GM21717 (cell line): ENCODE measurements at regions not wholly inside any gene's neighbourhood (a gene's known extent, or its start where the extent isn't known, plus 50 kb on each side); places are given as distances from the start of the nearest gene placed in this dataset.

Source experiments
- ATAC-seq: cut with Tn5 transposase; IDR thresholded peaks from one replicate; pipeline ENCODE4 v1.9.1; 2021; ENCODE audit warnings: mild to moderate bottlenecking, moderate library complexity; ENCODE audit not compliant: unreplicated experiment

DNA sequence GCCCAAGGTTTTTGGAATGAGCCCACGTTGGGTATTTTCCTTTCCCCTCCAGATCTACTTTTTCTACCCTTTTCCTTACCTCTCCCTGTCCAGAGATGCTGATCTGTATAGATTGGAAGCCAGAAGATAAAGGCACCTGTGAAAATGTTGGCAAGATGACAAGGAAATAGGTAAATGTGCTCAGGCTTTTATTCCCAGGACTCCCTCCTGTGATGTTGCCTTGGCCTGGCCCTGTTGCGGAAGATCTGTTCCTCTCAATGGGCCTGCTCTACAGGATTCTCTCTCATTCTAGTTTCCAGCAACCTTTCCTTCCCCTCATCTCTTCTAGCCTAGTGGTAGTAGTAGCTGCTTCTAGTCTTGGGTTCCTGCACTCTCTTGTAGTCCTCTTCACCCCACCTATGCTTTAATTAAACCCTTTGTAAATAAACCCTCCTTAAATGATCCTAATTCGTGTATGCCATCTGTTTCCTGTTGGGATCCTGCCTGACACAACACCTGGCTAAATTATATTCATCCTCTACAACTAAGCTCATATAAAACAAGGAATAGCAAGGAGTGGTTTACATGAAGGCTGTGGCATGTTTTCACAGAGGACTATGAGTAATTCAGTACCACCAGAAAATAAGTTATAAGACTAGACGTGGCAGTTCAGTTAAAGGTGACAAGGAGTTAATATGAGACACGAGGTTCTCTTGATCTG, 95.7 kb upstream of the MAOA start:
- no peak for ATAC-seq

DNA sequence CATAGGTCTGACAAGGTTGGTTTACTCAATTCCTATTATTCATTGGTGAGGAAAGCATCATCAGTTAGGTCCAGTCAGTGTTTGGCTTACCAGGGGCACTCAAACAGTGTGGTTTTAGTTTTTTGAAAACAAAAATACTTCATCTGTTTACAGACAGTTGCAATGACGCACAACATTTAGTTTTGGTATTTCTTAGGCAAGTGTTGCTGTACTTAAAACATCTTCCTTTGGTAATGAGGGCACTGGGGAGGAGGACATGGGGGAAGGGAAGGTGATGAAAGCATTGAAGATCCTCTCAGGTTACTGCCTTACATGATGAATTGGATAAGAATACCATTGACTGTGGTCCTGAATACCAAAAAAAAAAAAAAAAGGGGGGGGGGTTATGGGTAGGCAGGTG, 93.7 kb upstream of the MAOA start:
- ATAC-seq = no peak

DNA sequence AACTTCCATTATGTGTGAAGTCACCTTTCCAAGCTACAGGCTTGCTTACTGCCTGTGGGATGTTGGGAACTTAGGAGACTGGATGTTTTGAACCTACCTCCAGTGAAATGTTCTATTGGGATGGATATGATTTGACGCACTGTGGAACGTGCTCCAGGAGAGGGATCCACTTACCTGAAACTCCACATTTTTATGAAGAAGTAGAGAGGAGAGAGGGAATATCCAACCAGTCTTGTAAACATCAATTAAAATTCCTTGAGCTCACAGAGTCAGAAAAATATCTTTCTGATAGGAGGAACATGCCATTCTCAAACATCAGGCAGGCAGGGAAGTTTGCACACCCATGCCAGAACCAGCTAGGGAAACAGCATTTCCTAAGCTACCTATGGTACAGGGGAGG, 91.1 kb upstream of the MAOA start:
- no peak for ATAC-seq

DNA sequence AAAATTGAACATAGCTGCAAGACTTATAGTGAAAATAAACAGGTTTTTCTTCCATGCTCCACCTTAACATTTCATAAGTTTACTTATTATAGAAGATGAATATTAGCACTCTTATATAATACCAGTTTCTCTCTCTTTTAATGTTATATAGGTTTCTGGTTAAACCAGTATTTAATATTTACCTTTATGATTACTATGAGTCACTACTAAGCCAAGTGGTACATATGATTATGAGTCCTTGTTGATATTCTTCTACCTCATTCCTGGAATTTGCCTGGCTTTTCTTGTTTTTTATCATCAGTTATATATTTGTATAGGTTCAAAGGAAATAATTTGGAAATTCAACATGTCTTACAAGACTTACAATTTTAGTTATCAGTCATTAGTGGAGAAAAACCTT, 89.9 kb upstream of the MAOA start:
- ATAC-seq = no peak

DNA sequence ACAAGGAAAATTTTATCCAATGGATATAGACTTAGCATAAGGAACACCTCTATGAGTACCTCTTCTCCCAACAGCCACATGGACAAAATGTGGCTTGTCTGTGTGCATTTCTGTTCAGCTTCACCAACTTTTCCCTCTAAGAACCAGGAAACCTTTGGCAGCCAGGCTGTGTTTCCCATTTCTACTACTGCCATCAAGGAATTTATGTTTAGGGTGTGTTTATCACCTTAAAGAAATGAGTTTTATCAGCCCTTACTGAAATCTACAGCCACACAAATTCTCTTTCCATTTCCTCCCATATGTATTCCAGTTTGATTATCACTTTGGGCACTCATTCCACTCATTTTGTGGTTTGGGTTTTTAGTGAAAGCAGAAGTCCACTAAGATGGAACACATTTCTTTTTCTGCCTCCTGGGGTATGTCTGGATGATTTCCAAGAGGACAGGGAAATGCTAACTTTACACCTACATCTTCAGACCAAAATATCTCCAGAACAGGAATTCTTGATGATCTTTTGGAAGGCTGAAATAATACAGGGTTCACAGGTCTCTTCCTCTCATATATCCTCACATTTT, 82.6 kb upstream of the MAOA start:
- no peak for ATAC-seq

DNA sequence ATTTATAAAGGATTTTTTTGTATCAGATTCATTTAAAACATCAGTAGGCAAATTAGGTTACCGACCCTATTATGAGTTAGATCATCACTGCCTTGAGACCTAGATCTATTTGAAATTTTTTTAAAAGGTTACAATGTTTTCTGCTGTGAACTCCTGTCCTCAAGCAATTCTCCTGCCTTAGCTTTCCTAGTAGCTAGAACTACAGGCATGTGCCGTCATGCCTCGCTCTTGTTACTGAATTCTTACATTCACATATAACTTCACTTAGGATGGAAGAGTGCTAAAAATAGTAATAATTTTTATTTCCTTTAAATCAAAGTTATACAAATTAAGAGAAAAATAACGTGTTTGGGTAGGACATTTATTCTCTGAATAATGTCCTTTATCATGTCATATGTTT, 75.5 kb upstream of the MAOA start:
- no peak for ATAC-seq

DNA sequence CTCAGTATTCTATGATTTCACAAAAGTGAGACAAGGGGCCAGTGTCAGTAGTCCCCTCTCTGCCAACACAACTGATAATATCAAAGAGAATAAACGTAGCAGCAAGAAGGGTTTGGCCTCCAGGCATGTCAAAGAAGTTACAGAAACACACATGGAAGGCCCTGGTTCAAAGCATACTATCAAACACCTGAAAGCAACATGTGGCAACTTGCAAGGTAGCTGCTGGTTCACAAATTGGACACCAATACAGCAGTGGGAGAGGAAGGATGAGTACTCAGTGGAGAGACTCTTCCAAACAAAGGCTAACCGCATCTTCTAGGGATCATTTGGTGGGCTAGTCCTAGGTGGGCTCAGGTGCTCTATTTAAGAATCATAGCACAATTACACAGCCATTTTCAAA, 74.9 kb upstream of the MAOA start:
- ATAC-seq = no peak

DNA sequence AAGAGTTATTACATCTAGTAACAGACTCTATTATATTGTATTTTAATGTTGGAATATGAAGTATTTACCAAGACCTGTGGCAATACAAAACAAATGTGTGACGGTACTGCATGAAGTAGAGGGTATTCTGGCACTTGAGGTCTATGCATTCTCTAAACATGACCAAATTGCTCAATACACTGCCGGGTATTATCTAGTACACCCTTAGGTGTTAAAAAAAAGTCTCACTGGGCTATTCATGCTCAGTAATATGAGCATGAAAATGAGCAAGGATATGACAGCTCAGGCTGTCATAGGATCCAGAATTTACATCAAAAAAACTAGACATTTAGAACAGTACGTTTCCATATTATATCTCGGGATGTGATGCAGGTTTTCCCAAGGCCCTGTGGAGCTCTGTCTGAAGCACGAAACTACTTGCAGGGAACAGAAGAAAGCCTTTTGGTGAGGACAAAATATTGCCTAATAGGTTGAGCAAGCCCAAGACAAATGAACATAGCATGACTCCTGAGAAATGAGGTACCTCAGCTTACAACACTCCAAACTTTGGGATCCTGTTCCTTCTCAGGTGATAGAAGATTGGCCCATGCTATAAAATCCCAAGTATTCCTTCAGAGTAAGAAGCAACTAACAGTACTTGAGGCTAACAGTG, 74.1 kb upstream of the MAOA start:
- no peak for ATAC-seq

DNA sequence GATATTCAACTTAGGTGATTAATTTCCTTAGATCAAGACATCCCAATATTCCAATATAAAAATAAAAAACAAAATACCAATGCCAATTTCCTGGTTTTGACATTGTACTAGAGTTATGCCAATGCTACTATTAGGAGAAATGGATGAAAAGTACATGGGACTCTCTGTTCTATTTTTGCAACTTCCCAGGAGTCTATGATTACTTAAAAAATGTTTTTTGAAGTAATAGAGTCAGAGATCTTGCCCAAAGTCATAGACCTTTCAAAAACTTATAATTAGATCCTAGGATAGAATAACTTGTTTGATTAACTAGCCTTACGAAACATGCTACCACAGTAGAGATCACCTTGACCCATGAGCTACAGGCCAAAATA, 73.6 kb upstream of the MAOA start:
- ATAC-seq = no peak

DNA sequence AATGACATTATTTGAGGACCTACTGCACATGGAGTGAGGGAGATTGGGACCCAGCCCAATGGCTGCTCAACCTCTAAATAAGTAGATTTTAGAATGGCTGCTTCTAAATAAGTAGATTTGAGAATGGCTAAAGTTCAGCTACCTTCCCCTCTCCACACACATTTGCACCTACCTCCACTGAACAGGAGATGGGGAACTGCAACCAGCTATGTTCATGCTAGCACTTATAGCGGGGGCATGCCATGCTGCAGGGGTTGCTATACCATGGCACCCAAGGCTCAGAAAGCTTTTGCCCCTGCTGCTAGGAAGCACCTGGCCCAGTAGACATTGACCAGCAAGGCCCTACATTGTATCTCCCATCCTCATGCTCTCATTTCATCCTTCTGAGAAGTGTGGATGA, 70.2 kb upstream of the MAOA start:
- no peak for ATAC-seq

DNA sequence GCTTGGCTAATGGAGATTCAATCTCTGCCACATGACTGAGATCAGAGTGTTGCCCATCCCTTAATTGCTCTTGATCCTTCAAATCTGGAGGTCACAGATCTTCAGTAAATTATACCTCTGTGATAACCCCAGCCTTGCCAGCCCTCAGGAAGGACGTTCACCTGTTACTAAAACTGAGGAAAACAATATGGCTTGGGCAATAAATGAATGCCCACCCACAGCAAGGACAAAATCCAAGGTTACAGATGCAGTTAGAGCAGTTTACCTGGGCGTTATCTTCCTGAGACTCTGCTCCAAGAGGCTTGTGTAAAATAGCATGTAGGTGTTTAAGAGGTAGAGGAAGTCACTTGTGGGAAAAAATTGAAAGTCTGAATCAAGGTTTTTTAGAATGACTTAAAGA, 69.3 kb upstream of the MAOA start:
- no peak for ATAC-seq

DNA sequence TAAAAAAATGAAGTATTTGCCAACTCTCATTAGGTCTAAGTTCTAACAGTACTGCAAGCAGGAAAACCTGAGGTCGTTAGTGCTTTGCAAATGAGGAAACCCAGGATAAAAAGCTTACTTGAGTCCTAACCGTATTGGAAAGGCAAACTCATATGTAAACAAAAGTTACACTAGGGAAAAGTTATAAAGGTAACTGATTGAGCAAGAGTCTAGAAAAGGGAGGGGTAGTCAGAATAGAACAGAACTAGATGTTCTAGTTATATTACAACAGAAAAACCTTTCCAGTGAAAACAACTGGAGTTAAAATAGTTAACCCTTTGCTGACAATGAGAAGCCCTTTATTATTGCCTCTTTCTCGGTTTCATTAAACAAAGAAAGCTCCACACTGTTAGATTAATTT, 66.4 kb upstream of the MAOA start:
- no peak for ATAC-seq

DNA sequence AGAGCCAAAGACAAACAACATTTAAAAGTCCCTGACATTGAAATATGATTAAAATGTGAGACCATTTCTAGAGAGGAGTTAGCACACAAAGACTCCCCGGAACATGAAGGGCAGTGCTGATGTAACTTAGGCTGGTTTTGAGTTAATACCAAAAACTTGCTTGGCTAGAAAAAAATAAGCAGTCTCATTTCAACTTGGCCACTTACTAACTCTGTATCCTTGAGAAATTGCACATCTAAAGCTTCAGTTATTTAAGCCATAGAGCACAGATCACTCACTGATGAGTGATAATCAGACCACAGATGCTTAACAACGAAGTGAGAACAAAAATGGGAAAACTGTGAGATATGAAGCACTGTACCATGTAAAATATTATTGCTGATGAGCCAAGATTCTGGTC, 65.9 kb upstream of the MAOA start:
- no peak for ATAC-seq

DNA sequence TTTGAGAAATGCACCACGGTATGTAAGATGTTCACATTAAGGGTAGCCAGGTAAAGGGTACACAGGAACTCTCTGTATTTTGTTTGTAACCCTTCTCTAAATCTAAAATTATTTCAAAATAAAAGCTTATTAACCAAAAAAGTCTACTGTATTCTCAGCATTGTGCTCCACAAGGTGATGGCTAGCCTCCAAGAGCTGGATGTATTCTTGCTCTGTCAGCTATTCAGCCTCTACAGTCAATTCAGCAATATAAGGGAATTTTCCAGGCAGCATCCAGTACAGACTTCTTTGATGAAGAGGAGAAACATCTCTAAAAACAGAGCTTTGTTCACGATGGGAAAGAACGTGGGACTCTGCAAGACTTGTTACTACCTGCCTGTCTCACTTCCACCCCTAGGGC, 63.5 kb upstream of the MAOA start:
- ATAC-seq = no peak

DNA sequence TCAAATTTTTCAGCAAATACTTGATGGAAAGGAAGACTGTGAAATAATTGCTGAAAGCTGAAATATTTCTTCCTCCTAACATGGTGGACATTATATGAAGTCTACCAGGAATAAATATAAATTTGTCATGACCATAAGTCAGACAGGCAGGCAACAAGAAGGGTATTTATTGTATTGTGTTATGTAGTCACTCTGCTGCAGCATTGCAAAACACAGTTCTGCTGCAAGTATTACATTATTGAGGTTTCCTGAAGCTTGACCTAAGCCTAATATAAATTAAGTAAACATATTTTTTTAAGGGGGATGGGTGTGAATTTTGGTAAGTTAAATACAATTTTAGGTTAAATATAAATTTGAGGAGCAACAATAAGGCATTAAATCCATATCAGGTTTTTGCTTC, 60.2 kb upstream of the MAOA start:
- no peak for ATAC-seq

DNA sequence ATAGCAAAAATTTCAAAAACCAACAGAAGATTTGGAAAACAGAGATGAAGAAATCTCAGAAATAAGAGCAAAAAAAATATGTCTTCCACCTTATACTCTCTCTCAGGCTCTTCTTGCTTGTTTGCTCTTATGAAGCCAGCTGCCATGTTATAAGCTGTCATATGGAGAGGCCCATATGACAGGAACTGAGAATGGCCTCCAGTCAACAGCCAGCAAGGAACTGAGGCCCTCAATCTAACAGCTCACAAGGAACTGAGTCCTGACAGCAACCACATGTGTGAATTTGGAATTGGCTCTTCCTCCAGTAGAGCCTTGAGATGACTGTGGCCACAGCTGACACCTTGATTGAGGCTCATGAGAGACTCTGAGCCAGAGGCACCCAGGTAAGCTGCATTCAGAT, 51.3 kb upstream of the MAOA start:
- no peak for ATAC-seq

DNA sequence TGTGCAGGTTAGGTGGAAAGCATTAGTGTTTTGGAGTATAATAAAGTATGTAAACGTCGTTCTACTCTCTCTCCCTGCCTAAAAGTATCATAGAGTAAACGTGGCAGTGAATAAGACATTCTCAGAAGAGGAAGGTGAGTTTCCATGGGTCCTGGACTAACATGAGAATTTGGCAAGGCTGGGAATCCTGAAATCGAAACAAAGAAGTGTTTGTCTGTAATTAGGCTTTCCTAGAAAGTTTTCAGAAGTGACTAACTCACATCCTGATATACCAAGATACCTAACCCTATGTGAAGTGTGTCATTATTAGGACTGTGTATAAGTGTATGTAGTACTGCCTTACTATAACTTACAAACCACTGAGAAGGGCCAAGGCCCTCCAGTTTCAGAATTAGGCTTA, 50.7 kb upstream of the MAOA start:
- ATAC-seq = no peak
